OCI-LY1 (cell line): ENCODE measurements at regions not wholly inside any gene's neighbourhood (a gene's known extent, or its start where the extent isn't known, plus 50 kb on each side); places are given as distances from the start of the nearest gene placed in this dataset.
"Not testable (repeated sequence)": the region's sequence is repeated elsewhere in the genome, so short reads cannot be mapped to it uniquely, and the experiment has no call there.

ENCODE experiments used
- H2AFZ ChIP-seq: fragments of 200-600 bp; sonication (generic), shearing (Covaris generic); 2 replicates; pipeline ENCODE4 v1.6.0; 2014; ENCODE audit warnings: antibody characterized with exemption, mild to moderate bottlenecking, low read length
- H3F3A ChIP-seq: fragments of 200-600 bp; sonication (generic), shearing (Covaris generic); 2 replicates; pipeline ENCODE4 v1.6.0; 2014; ENCODE audit warnings: mild to moderate bottlenecking, antibody characterized with exemption, low read length, moderate library complexity; ENCODE audit not compliant: insufficient read depth
- H3K27ac ChIP-seq: fragments of 200-600 bp; sonication (generic); 2 replicates; pipeline ENCODE4 v1.5.1; 2014; ENCODE audit warnings: low read length, mixed run types, mild to moderate bottlenecking, low read depth; ENCODE audit not compliant: poor library complexity, severe bottlenecking
- H3K27me3 ChIP-seq: fragments of 200-600 bp; sonication (generic); 2 replicates; pipeline ENCODE4 v1.6.0; 2014; ENCODE audit warnings: antibody characterized with exemption, mild to moderate bottlenecking, low read length, moderate library complexity; ENCODE audit not compliant: insufficient read depth
- H3K36me3 ChIP-seq: fragments of 200-600 bp; sonication (generic); 2 replicates; pipeline ENCODE4 v1.6.1; 2014; ENCODE audit warnings: mild to moderate bottlenecking, antibody characterized with exemption, low read length, moderate library complexity, mixed read lengths; ENCODE audit not compliant: insufficient read depth
- H3K4me1 ChIP-seq: fragments of 200-600 bp; sonication (generic); 2 replicates; pipeline ENCODE4 v1.5.1; 2014; ENCODE audit warnings: mild to moderate bottlenecking, low read length, moderate library complexity; ENCODE audit not compliant: insufficient read depth, severe bottlenecking
- H3K4me2 ChIP-seq: fragments of 200-600 bp; sonication (generic), shearing (Covaris generic); 2 replicates; pipeline ENCODE4 v1.6.1; 2014; ENCODE audit warnings: low read length
- H3K4me3 ChIP-seq: fragments of 200-600 bp; sonication (generic); 2 replicates; pipeline ENCODE4 v1.5.1; 2014; ENCODE audit warnings: low read length, low read depth, mild to moderate bottlenecking, mixed read lengths; ENCODE audit not compliant: poor library complexity, severe bottlenecking
- H3K79me2 ChIP-seq: fragments of 200-600 bp; shearing (Covaris generic); 2 replicates; pipeline ENCODE4 v1.6.1; 2016; ENCODE audit warnings: mixed run types, low read length, mixed read lengths; ENCODE audit not compliant: insufficient read depth
- H3K9ac ChIP-seq: fragments of 200-600 bp; sonication (generic), shearing (Covaris generic); 2 replicates; pipeline ENCODE4 v1.6.1; 2014; ENCODE audit warnings: mild to moderate bottlenecking, low read length, mixed read lengths
- H3K9me2 ChIP-seq: fragments of 200-600 bp; sonication (generic), shearing (Covaris generic); 2 replicates; pipeline ENCODE4 v1.6.1; 2014; ENCODE audit warnings: low read depth, mild to moderate bottlenecking, low read length, mixed read lengths
- H3K9me3 ChIP-seq: fragments of 200-600 bp; shearing (Covaris generic); 2 replicates; pipeline ENCODE4 v1.6.1; 2014; ENCODE audit warnings: low read length, mixed read lengths
- H4K20me1 ChIP-seq: fragments of 200-600 bp; sonication (generic), shearing (Covaris generic); 2 replicates; pipeline ENCODE4 v1.6.0; 2016; ENCODE audit warnings: mild to moderate bottlenecking, low read length; ENCODE audit not compliant: insufficient read depth
- EZH2 ChIP-seq: fragments of 200-600 bp; sonication (generic), shearing (Covaris generic); IDR thresholded peaks from 2 replicates; pipeline ENCODE4 v1.8.0; 2017; ENCODE audit warnings: borderline replicate concordance, mixed run types, mild to moderate bottlenecking, antibody characterized with exemption, low read length, moderate library complexity, mixed read lengths
- TF ChIP-seq, protein P1 (sequence below): fragments of 200-600 bp; sonication (generic), shearing (Covaris generic); IDR thresholded peaks from 2 replicates; pipeline ENCODE4 v1.5.1; 2017; ENCODE audit warnings: mild to moderate bottlenecking, antibody characterized with exemption, low read length, moderate library complexity, mixed read lengths

- Histone ChIP-seq H3K9me3 (no peaks in the 10 kb centered on the region), H3K4me1 (no peaks in the 10 kb centered on the region), H3K27ac (no peak overlapping the region), H3K4me3 (no peak overlapping the region), H3F3A (no peaks in the 10 kb centered on the region), H3K79me2 (no peaks in the 10 kb centered on the region), H3K4me2 (no peak overlapping the region), H2AFZ (no peak overlapping the region), H3K27me3 (no peaks in the 10 kb centered on the region), H3K36me3 (no peaks in the 10 kb centered on the region), H3K9me2 (no peaks in the 10 kb centered on the region), H3K9ac (no peak overlapping the region), H4K20me1 (no peaks in the 10 kb centered on the region)
- TF ChIP-seq, protein P1, sequence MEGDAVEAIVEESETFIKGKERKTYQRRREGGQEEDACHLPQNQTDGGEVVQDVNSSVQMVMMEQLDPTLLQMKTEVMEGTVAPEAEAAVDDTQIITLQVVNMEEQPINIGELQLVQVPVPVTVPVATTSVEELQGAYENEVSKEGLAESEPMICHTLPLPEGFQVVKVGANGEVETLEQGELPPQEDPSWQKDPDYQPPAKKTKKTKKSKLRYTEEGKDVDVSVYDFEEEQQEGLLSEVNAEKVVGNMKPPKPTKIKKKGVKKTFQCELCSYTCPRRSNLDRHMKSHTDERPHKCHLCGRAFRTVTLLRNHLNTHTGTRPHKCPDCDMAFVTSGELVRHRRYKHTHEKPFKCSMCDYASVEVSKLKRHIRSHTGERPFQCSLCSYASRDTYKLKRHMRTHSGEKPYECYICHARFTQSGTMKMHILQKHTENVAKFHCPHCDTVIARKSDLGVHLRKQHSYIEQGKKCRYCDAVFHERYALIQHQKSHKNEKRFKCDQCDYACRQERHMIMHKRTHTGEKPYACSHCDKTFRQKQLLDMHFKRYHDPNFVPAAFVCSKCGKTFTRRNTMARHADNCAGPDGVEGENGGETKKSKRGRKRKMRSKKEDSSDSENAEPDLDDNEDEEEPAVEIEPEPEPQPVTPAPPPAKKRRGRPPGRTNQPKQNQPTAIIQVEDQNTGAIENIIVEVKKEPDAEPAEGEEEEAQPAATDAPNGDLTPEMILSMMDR = no peak
- no peak for TF ChIP-seq EZH2
Measured at GRCh38 chr5:82628364-82628910, 350.3 kb upstream of the RPS23 start.

GRCh38 chr5:82626905-82627591, 348.9 kb upstream of the RPS23 start:
- H3K4me2 ChIP-seq, H3K9me3 ChIP-seq, H4K20me1 ChIP-seq, H3K79me2 ChIP-seq, H3K4me3 ChIP-seq, H3K4me1 ChIP-seq, H3K9me2 ChIP-seq, H2AFZ ChIP-seq, H3K27ac ChIP-seq, H3F3A ChIP-seq, H3K9ac ChIP-seq, H3K27me3 ChIP-seq, H3K36me3 ChIP-seq: not testable (repeated sequence)

DNA sequence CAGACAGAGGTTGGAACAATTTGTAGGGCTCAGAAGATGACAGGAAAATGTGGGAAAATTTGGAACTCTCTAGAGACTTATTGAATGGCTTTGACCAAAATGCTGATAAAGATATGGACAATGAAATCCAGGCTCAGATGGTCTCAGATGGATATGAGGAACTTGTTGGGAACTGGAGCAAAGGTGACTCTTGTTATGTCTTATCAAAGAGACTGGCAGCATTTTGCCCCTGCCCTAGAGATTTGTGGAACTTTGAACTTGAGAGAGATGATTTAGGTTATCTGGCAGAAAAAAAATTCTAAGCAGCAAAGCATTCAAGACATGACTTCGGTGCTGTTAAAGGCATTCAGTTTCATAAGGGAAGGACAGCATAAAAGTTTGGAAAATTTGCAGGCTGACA, 347.9 kb upstream of the RPS23 start:
- not testable (repeated sequence) for H3F3A ChIP-seq

GRCh38 chr5:82624062-82624461, 345.9 kb upstream of the RPS23 start:
- Histone ChIP-seq H3K27ac (no peak overlapping the region), H3F3A (no peaks in the 10 kb centered on the region), H2AFZ (no peak overlapping the region), H3K79me2 (no peaks in the 10 kb centered on the region), H3K9me2 (no peaks in the 10 kb centered on the region), H3K9ac (no peak overlapping the region), H3K4me2 (no peak overlapping the region), H3K27me3 (no peaks in the 10 kb centered on the region), H4K20me1 (no peaks in the 10 kb centered on the region), H3K4me1 (no peaks in the 10 kb centered on the region), H3K9me3 (no peaks in the 10 kb centered on the region), H3K4me3 (no peak overlapping the region), H3K36me3 (no peaks in the 10 kb centered on the region)
- TF ChIP-seq, protein P1 = no peak
- no peak for TF ChIP-seq EZH2

More for the DNA sequence above, 347.9 kb upstream of the RPS23 start:
- not testable (repeated sequence) for H3K4me3 ChIP-seq, H3K36me3 ChIP-seq, H3K4me1 ChIP-seq, H3K9me2 ChIP-seq, H3K4me2 ChIP-seq, H4K20me1 ChIP-seq, H3K27ac ChIP-seq, H3K27me3 ChIP-seq, H3K9me3 ChIP-seq, H3K9ac ChIP-seq, H3K79me2 ChIP-seq, H2AFZ ChIP-seq
